GM23338 (cell line): ENCODE measurements at regions not wholly inside any gene's neighbourhood (a gene's known extent, or its start where the extent isn't known, plus 50 kb on each side); places are given as distances from the start of the nearest gene placed in this dataset.

Experiments
- ATAC-seq: fragments of 200-7000 bp; cut with Tn5 transposase; 3 replicates; pipeline ENCODE4 v1.9.1; 2020
- DNase-seq: peaks from one replicate; pipeline ENCODE4 v3.0.0-alpha.2; 2015; ENCODE audit warnings: low spot score
- H2AFZ ChIP-seq: fragments of 200-600 bp; sonication (generic); 2 replicates; pipeline ENCODE4 v1.8.0; 2016; ENCODE audit warnings: antibody characterized with exemption, mild to moderate bottlenecking, moderate library complexity
- H3F3A ChIP-seq: fragments of 200-600 bp; sonication (generic); replicated peaks from 2 replicates; pipeline ENCODE4 v1.8.0; 2017; ENCODE audit warnings: antibody characterized with exemption, mixed run types, low read depth
- H3K27ac ChIP-seq: fragments of 200-600 bp; sonication (generic); 2 replicates; pipeline ENCODE4 v1.6.1; 2016; ENCODE audit warnings: low read depth
- H3K27me3 ChIP-seq: fragments of 200-600 bp; sonication (generic); 2 replicates; pipeline ENCODE4 v1.8.0; 2016; ENCODE audit warnings: mild to moderate bottlenecking, mixed run types, moderate library complexity; ENCODE audit not compliant: insufficient read depth
- H3K36me3 ChIP-seq: fragments of 200-600 bp; sonication (generic); 2 replicates; pipeline ENCODE4 v1.8.0; 2016; ENCODE audit warnings: mild to moderate bottlenecking; ENCODE audit not compliant: insufficient read depth
- H3K4me1 ChIP-seq: fragments of 200-600 bp; sonication (generic); 2 replicates; pipeline ENCODE4 v1.8.0; 2016; ENCODE audit warnings: mild to moderate bottlenecking, moderate library complexity; ENCODE audit not compliant: insufficient read depth
- H3K4me2 ChIP-seq: fragments of 200-600 bp; sonication (generic); 2 replicates; pipeline ENCODE4 v1.7.1; 2017; ENCODE audit warnings: mixed run types
- H3K4me3 ChIP-seq: fragments of 200-600 bp; sonication (generic); 2 replicates; pipeline ENCODE4 v1.6.1; 2016; ENCODE audit warnings: mixed run types
- H3K79me2 ChIP-seq: fragments of 200-600 bp; sonication (generic); replicated peaks from 2 replicates; pipeline ENCODE4 v1.8.0; 2017; ENCODE audit warnings: mild to moderate bottlenecking; ENCODE audit not compliant: insufficient read depth
- H3K9me2 ChIP-seq: fragments of 200-600 bp; sonication (generic); 2 replicates; pipeline ENCODE4 v1.8.0; 2017; ENCODE audit not compliant: insufficient read depth
- H4K20me1 ChIP-seq: fragments of 200-600 bp; sonication (generic); replicated peaks from 2 replicates; pipeline ENCODE4 v1.8.0; 2017; ENCODE audit warnings: mild to moderate bottlenecking; ENCODE audit not compliant: insufficient read depth
- H3K27ac Mint-ChIP-seq: 2 replicates; pipeline ENCODE4 v1.8.0; 2020; ENCODE audit warnings: inconsistent platforms, mild to moderate bottlenecking, moderate library complexity, mixed read lengths
- H3K27me3 Mint-ChIP-seq: 3 replicates; pipeline ENCODE4 v1.8.0; 2022; ENCODE audit warnings: low read depth, mild to moderate bottlenecking, moderate library complexity, mixed read lengths, inconsistent platforms; ENCODE audit not compliant: insufficient read depth, poor library complexity
- H3K36me3 Mint-ChIP-seq: 3 replicates; pipeline ENCODE4 v1.8.0; 2021; ENCODE audit warnings: low read depth, mild to moderate bottlenecking, inconsistent platforms, moderate library complexity, mixed read lengths
- H3K4me1 Mint-ChIP-seq: 3 replicates; pipeline ENCODE4 v1.8.0; 2020; ENCODE audit warnings: mild to moderate bottlenecking, inconsistent platforms, mixed read lengths
- H3K4me3 Mint-ChIP-seq: 3 replicates; pipeline ENCODE4 v1.8.0; 2021; ENCODE audit warnings: moderate library complexity, mild to moderate bottlenecking, inconsistent platforms, mixed read lengths
- H3K9me3 Mint-ChIP-seq: 3 replicates; pipeline ENCODE4 v1.8.0; 2020; ENCODE audit warnings: moderate library complexity, mild to moderate bottlenecking, inconsistent platforms, mixed read lengths
- EZH2 ChIP-seq: fragments of 200-600 bp; sonication (generic); IDR thresholded peaks from one replicate; pipeline ENCODE4 v1.8.0; 2017; ENCODE audit warnings: antibody characterized with exemption, mild to moderate bottlenecking, low read depth; ENCODE audit not compliant: unreplicated experiment
- EZH2phosphoT487 ChIP-seq: fragments of 200-600 bp; sonication (generic); IDR thresholded peaks from one replicate; pipeline ENCODE4 v1.8.1; 2018; ENCODE audit warnings: antibody characterized with exemption; ENCODE audit not compliant: unreplicated experiment
- JUNB ChIP-seq: IDR thresholded peaks from one replicate; pipeline ENCODE4 v1.6.1; 2016; ENCODE audit warnings: antibody characterized with exemption; ENCODE audit not compliant: unreplicated experiment
- NANOG ChIP-seq: IDR thresholded peaks from 2 replicates; pipeline ENCODE4 v1.6.1; 2016; ENCODE audit warnings: antibody characterized with exemption, borderline replicate concordance
- POLR2AphosphoS5 ChIP-seq: IDR thresholded peaks from 2 replicates; pipeline ENCODE4 v1.6.1; 2016; ENCODE audit warnings: antibody characterized with exemption, low read depth
- REST ChIP-seq: IDR thresholded peaks from one replicate; pipeline ENCODE4 v1.6.1; 2018; ENCODE audit warnings: antibody characterized with exemption; ENCODE audit not compliant: unreplicated experiment
- ZNF114 ChIP-seq: fragments of 250-450 bp; sonication (Bioruptor Pico); IDR thresholded peaks from 2 replicates; pipeline ENCODE4 v1.5.0; 2020; ENCODE audit warnings: mild to moderate bottlenecking, moderate library complexity
- ZNF331 ChIP-seq: fragments of 250-450 bp; sonication (Bioruptor Pico); IDR thresholded peaks from 2 replicates; pipeline ENCODE4 v1.5.0; 2020; ENCODE audit warnings: low read depth, mild to moderate bottlenecking, moderate library complexity
- ZNF462 ChIP-seq: fragments of 250-450 bp; sonication (Bioruptor Pico); IDR thresholded peaks from 2 replicates; pipeline ENCODE4 v1.5.0; 2020; ENCODE audit warnings: mild to moderate bottlenecking, moderate library complexity

- H3K79me2 ChIP-seq = no peaks in the 10 kb centered on the region
- no peaks in the 10 kb centered on the region for H3K27me3 ChIP-seq
- H3K4me1 ChIP-seq = no peaks in the 10 kb centered on the region
- no peaks in the 10 kb centered on the region for H3F3A ChIP-seq
- no peak overlapping the region for H3K27ac Mint-ChIP-seq
- H3K4me2 ChIP-seq = no peak overlapping the region
- H2AFZ ChIP-seq = no peak overlapping the region
- peaks cover 21% of the 10 kb centered on the region for H3K9me3 Mint-ChIP-seq
- ATAC-seq (no peak), DNase-seq (no peak)
- H3K27me3 Mint-ChIP-seq = peaks cover 13% of the 10 kb centered on the region
- H3K27ac ChIP-seq = no peak overlapping the region
- H3K4me3 ChIP-seq = no peak overlapping the region
- H3K9me2 ChIP-seq = 0 out of 2 replicates have a peak, but pooled peaks cover 4% of the 10 kb centered on the region
- no peaks in the 10 kb centered on the region for H3K36me3 ChIP-seq
- no peaks in the 10 kb centered on the region for H4K20me1 ChIP-seq
- no peak overlapping the region for H3K4me3 Mint-ChIP-seq
- no peak for TF ChIP-seq JUNB
- no peak for TF ChIP-seq ZNF114
- no peak for TF ChIP-seq POLR2AphosphoS5
- TF ChIP-seq EZH2 = no peak
- H3K36me3 Mint-ChIP-seq = peaks cover 10% of the 10 kb centered on the region; the same call in 2 of the 3 replicates
- H3K4me1 Mint-ChIP-seq = peaks cover 15% of the 10 kb centered on the region; the same call in 2 of the 3 replicates
Measured at GRCh38 chr13:111953546-111954178, 113.3 kb upstream of the SOX1 start.

- Histone ChIP-seq H3K9me2 (no peaks in the 10 kb centered on the region), H3K4me3 (no peak overlapping the region), H3F3A (no peaks in the 10 kb centered on the region), H2AFZ (no peak overlapping the region), H3K27me3 (no peaks in the 10 kb centered on the region), H3K4me2 (no peak overlapping the region), H3K27ac (no peak overlapping the region), H3K36me3 (no peaks in the 10 kb centered on the region), H3K79me2 (no peaks in the 10 kb centered on the region), H3K4me1 (no peaks in the 10 kb centered on the region), H4K20me1 (no peaks in the 10 kb centered on the region)
- Mint-ChIP-seq H3K4me3 (no peak overlapping the region), H3K4me1 (peaks cover 15% of the 10 kb centered on the region; the same call in 2 of the 3 replicates), H3K36me3 (peaks cover 5% of the 10 kb centered on the region; the same call in 2 of the 3 replicates), H3K27ac (no peak overlapping the region), H3K27me3 (peaks cover 13% of the 10 kb centered on the region), H3K9me3 (peaks cover 14% of the 10 kb centered on the region)
- ATAC-seq = peak; percentile 31; the same call in 2 of the 3 replicates
- DNase-seq = no peak
- TF ChIP-seq ZNF114 = no peak
- TF ChIP-seq EZH2 = no peak
- no peak for TF ChIP-seq REST
- TF ChIP-seq NANOG = no peak
- TF ChIP-seq ZNF331 (CRISPR knock-in tag) = no peak
- no peak for TF ChIP-seq ZNF462
- no peak for TF ChIP-seq EZH2phosphoT487
- no peak for TF ChIP-seq JUNB
Measured at GRCh38 chr13:111954661-111955411, 112.1 kb upstream of the SOX1 start.
